ENCODE measurements at regions not wholly inside any gene's neighbourhood (a gene's known extent, or its start where the extent isn't known, plus 50 kb on each side); places are given as distances from the start of the nearest gene placed in this dataset.
"Not testable (repeated sequence)": the region's sequence is repeated elsewhere in the genome, so short reads cannot be mapped to it uniquely, and the experiment has no call there.

DNA sequence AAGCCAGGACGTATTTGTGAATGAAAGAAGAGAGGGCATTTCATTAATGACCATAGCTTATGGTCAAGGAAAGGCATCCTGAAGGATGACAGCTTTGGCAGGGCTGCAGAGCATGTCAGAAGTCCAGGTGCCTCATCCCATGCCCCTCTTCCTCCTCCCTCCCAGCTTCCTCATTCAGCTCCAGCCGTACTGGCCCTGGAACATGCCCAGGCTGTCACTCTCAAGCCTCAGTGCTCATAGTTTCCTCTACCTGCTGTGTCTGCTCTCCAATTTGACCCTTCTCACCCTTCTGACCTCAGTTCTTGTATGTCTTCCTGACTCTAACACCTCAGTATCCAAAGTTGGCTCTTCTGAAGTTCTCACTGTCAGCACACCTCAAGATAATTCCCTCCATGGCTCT is 695.8 kb upstream of the HS6ST1 start:
- Histone ChIP-seq H3K9me3 (replicated peaks) (no peaks in the 10 kb centered on the region), H3K27me3 (ENCODE audit: low read depth) (peaks cover 63% of the 10 kb centered on the region), H3K36me3 (no peaks in the 10 kb centered on the region), H3K27ac (replicated peaks) (no peak overlapping the region), H3K4me3 (no peak overlapping the region), H3K4me1 (no peaks in the 10 kb centered on the region)
- intact Hi-C loops (cut with micrococcal nuclease) = no loop called here
- DNase-seq = no peak
- TF ChIP-seq, protein P1, sequence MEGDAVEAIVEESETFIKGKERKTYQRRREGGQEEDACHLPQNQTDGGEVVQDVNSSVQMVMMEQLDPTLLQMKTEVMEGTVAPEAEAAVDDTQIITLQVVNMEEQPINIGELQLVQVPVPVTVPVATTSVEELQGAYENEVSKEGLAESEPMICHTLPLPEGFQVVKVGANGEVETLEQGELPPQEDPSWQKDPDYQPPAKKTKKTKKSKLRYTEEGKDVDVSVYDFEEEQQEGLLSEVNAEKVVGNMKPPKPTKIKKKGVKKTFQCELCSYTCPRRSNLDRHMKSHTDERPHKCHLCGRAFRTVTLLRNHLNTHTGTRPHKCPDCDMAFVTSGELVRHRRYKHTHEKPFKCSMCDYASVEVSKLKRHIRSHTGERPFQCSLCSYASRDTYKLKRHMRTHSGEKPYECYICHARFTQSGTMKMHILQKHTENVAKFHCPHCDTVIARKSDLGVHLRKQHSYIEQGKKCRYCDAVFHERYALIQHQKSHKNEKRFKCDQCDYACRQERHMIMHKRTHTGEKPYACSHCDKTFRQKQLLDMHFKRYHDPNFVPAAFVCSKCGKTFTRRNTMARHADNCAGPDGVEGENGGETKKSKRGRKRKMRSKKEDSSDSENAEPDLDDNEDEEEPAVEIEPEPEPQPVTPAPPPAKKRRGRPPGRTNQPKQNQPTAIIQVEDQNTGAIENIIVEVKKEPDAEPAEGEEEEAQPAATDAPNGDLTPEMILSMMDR (IDR thresholded peaks at IDR 0.05; ENCODE audit: borderline replicate concordance) = no peak

DNA sequence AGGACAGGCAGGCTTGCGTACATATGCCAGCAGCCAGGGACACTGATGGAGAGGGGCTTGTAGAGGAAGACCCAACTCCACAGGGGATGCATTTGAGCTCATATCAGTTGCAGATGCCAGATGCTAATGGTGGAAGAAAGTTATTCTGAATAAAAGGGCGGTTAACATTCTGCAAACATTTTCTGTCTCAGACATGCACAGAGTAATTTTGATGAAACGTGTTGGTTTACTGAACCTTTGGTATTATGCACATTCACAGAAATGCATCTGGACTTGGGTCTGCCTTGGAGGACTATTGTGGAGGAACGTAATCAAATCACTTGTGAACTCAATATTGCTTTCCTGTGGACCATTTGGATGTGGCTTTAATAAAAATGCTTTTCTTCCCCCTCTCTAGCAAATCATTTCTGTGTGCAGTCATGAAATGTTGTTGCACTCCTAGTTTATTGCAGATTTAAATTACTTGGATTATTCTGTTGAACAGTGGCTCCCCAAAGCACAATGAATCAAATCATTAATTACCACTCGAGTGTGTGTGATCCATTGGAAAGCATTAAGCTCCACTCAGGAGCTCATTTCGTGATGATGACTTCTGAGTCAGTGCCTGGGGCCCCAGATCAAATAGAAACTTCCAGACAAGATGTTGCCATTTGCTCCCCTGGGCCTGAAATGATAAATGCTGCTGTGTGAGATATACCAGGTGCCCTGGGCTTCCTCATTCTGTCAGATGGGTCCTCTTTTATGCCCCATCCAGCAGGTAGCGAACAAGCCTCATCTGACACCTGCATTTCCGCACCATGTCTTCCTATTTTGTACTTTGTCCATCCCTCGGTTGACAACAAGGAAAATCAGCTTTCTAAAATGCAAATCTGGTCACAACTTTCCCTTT is 697.0 kb upstream of the HS6ST1 start:
- TF ChIP-seq, protein P1 (IDR thresholded peaks at IDR 0.05; ENCODE audit: borderline replicate concordance) = no peak
- no peaks in the 10 kb centered on the region for H3K36me3 ChIP-seq

DNA sequence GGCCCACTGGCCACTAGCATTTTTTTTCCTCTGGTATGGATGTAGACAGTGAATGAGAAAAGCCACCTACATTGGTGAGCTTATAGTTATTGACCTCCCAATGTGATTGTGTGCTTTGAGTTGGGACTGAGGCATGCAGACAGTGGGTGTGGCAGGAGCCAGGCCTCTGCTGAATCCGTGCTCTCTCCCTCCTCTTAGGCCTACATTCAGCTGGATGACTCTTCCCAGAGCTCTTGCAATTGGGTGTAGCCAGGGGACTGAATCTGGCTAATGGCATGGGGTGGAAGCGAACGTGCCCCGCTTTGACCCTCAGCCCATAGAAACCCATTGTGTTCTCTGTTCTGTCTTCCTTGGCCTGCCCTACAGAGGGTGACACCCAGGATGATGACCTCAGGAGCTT is 698.3 kb upstream of the HS6ST1 start:
- Histone ChIP-seq H3K27me3 (ENCODE audit: low read depth) (peaks cover 39% of the 10 kb centered on the region), H3K4me1 (no peaks in the 10 kb centered on the region), H3K4me3 (no peak overlapping the region), H3K36me3 (no peaks in the 10 kb centered on the region), H3K27ac (replicated peaks) (no peak overlapping the region), H3K9me3 (replicated peaks) (no peaks in the 10 kb centered on the region)
- TF ChIP-seq, protein P1 (IDR thresholded peaks at IDR 0.05; ENCODE audit: borderline replicate concordance) = no peak
- DNase-seq = no peak
- intact Hi-C loops (cut with micrococcal nuclease) = no loop called here

More for the DNA sequence above, 697.0 kb upstream of the HS6ST1 start:
- Histone ChIP-seq H3K4me1 (no peaks in the 10 kb centered on the region), H3K4me3 (no peak overlapping the region), H3K9me3 (replicated peaks) (no peaks in the 10 kb centered on the region), H3K27ac (replicated peaks) (no peak overlapping the region), H3K27me3 (ENCODE audit: low read depth) (peaks cover 51% of the 10 kb centered on the region)
- intact Hi-C loops (cut with micrococcal nuclease) = no loop called here
- DNase-seq = no peak

DNA sequence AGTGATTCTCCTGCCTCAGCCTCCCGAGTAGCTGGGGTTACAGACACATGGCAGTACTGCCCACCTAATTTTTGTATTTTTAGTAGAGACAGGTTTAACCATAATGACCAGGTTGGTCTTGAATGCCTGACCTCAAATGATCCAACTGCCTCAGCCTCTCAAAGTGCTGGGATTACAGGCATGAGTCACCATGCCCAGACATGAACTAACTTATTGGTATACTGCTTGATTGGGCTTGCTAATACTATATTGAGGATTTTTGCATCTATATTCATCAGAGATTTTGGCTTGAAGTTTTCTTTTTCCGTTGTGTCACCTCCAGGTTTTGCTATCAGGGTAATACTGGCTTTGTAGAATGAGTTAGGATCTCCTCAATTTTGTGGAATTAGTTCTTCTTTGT is 706.1 kb upstream of the HS6ST1 start:
- H3K27ac ChIP-seq (replicated peaks) = no peak overlapping the region
- H3K27me3 ChIP-seq (ENCODE audit: low read depth) = peaks cover 33% of the 10 kb centered on the region
- intact Hi-C loops (cut with micrococcal nuclease) = no loop called here
- no peaks in the 10 kb centered on the region for H3K4me1 ChIP-seq
- peaks cover 10% of the 10 kb centered on the region for H3K9me3 ChIP-seq (replicated peaks)
- no peaks in the 10 kb centered on the region for H3K36me3 ChIP-seq
- no peak for DNase-seq
- TF ChIP-seq, protein P1 (IDR thresholded peaks at IDR 0.05; ENCODE audit: borderline replicate concordance) = no peak
- no peak overlapping the region for H3K4me3 ChIP-seq

DNA sequence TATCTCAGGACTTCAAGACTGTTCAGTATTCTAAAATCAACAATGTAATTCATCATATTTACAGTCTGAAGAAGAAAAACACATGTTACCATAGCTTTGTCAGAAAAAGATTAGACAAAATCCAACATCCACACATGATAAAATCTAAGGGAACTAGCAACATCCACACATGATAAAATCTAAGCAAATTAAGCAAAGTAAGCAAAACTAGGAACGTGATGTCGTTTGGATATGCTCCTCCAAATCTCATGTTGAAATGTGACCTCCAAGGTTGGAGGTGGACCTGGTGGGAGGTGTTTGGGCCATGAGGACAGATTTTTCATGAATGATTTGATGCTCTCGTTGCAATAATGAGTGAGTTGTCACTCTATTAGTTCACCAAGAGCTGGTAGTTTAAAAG is 717.3 kb upstream of the HS6ST1 start:
- TF ChIP-seq, protein P1 (IDR thresholded peaks at IDR 0.05; ENCODE audit: borderline replicate concordance) = no peak
- peaks cover 27% of the 10 kb centered on the region for H3K9me3 ChIP-seq (replicated peaks)
- H3K36me3 ChIP-seq = no peaks in the 10 kb centered on the region
- no peak overlapping the region for H3K4me3 ChIP-seq
- no peak overlapping the region for H3K27ac ChIP-seq (replicated peaks)
- no peaks in the 10 kb centered on the region for H3K4me1 ChIP-seq
- DNase-seq = no peak
- peaks cover 3% of the 10 kb centered on the region for H3K27me3 ChIP-seq (ENCODE audit: low read depth)
- intact Hi-C loops (cut with micrococcal nuclease) = no loop called here

DNA sequence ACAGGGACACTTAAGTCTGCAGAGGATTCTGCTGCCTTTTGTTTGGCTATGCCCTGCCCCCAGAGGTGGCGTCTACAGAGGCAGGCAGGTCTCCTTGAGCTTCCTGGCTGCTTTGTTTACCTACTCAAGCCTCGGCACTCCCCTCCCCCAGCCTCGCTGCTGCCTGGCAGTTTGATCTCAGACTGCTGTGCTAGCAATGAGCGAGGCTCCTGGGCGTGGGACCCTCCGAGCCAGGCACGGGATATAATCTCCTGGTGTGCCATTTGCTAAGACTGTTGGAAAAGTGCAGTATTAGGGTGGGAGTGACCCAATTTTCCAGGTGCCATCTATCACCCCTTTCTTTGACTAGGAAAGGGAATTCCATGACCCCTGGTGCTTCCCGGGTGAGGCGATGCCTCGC is 725.0 kb upstream of the HS6ST1 start:
- DNase-seq; H3K27me3 ChIP-seq (ENCODE audit: low read depth); H3K27ac ChIP-seq (replicated peaks); H3K4me3 ChIP-seq; H3K36me3 ChIP-seq; H3K4me1 ChIP-seq; intact Hi-C loops (cut with micrococcal nuclease): not testable (repeated sequence)
- peaks cover 48% of the 10 kb centered on the region for H3K9me3 ChIP-seq (replicated peaks)

DNA sequence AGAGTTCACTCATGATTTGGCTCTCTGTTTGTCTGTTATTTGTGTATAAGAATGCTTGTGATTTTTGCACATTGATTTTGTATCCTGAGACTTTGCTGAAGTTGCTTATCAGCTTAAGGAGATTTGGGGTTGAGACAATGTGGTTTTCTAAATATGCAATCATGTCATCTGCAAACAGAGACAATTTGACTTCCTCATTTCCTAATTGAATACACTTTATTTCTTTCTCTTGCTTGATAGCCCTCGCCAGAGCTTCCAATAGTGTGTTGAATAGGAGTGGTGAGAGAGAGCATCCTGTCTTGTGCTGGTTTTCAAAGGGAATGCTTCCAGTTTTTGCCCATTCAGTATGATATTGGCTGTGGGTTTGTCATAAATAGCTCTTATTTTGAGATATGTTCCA is 727.8 kb upstream of the HS6ST1 start:
- H3K27ac ChIP-seq (replicated peaks); DNase-seq; H3K4me1 ChIP-seq; H3K4me3 ChIP-seq; intact Hi-C loops (cut with micrococcal nuclease); H3K36me3 ChIP-seq: not testable (repeated sequence)
- Histone ChIP-seq H3K9me3 (replicated peaks) (peaks cover 43% of the 10 kb centered on the region), H3K27me3 (ENCODE audit: low read depth) (peaks cover 16% of the 10 kb centered on the region)

Data from left ventricle myocardium inferior (tissue), 1 donor.